HG02970 (cell line): ENCODE measurements at regions not wholly inside any gene's neighbourhood (a gene's known extent, or its start where the extent isn't known, plus 50 kb on each side); places are given as distances from the start of the nearest gene placed in this dataset.
A peak's percentile ranks its signal among the peaks of the same experiment; 100 is the strongest.

Experiments used
- ATAC-seq: cut with Tn5 transposase; IDR thresholded peaks from one replicate; pipeline ENCODE4 v1.9.1; 2021; ENCODE audit warnings: mild to moderate bottlenecking, moderate library complexity, moderate number of reproducible peaks; ENCODE audit not compliant: unreplicated experiment, low FRiP score

DNA sequence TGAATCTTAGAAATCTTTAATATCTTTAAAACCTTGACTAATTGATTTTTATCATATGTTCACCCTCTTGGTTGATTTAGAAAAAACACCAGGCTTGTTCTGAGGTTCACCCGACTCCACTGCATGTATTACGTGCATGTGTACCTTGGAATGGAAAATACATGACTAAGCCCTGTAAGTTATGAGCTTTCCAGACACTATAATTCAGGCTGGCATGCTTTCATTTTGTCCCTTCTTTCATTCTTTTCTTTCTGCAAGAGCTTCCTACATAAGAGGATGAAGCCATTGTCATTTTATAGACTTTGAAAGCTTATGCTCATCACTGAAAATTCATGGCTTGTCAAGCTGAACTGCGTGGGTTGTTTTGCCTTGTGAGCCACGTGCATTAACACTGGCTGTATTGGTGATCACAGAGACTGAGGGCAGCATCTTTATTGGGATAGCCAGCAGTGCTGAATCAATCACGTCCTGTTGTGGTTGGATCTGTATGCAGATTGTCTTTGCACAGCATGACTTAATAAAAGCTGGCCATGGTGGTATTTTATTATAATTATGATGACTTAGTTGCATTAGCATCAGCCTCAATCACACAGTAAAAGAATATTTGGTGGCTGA lies 141.9 kb downstream of the SLIT2 start:
- no peak for ATAC-seq

DNA sequence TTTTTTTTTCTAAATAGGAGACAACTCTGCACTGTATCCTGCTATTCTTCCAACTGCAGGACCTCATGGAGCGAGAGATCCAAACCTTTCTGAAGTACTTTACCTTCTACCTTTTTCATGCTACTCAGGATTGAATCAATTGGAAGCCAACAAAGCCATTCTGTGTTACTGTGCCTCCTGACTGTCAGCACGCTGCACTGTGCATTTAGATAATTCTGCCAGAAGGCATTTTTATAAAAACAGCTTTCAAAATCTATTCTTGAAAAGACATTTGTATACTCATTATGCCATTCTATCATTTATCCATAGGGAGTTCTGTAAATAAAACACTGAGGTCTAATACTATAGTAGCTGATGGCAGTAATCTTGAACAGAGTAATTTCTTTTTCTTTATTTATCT lies 142.8 kb downstream of the SLIT2 start:
- no peak for ATAC-seq

DNA sequence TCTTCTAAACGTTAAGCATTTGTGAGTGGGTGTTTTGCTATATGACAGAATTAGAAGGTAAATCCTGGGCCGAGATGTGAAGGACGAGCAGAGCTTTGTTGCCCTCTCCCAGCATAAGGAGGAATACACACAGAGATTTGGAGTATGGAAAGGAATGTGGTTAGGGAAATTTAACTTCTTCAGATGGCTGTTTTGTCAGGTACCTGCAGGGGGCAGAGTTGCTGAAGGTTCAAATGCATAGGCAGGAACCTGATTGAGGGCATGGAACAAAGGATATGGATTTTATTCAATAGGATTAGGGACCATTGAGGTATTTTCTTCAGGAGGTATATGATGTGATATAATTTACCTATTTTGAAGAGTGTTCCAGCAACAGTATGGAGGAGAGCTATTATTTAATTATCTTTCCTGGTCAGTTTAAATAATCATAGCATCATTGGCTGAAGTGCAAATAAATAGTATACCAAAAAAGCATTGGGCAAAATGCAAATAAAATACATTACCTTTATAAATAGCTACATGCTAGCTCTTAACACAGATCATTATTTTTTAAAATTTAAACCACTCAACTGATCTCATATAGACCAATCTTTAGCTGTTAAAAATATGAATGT lies 143.6 kb downstream of the SLIT2 start:
- peak; percentile 66 for ATAC-seq

DNA sequence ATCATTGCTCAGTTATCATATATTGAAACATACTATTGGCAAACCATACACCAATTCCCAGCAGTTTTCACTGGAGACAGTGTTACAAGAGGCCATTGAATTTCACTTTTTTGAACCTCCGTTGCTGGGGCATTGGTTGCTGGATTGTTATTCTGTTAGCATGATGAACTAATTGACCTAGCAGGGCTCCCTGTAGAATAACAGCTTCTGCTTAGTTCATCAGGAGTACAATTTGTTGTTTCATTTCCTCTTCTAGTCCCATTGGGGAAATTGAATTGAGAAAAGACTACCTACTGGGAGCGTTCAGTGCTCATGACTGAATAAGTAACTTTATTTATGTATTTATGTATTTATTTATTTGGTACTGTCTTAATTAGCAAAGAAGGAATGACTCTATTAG lies 151.6 kb downstream of the SLIT2 start:
- ATAC-seq: no peak

DNA sequence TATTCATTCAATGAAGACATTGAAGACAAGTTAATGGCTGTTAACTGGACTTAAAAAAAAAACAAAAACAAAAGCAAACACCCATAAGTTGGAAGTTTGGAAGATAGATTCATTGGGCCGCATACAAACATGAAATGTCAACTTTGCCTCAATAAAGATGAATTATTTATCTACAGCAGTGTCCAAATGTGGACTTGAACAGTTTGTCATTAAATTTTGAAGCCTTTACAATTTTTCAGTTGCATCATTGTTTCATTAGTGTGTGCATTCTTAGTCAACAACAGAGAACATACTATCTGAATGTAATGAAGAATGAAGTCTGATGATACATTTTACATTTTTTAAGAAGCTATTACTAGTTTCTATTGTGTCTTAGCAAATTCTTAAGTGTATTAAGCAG lies 152.1 kb downstream of the SLIT2 start:
- ATAC-seq: no peak

DNA sequence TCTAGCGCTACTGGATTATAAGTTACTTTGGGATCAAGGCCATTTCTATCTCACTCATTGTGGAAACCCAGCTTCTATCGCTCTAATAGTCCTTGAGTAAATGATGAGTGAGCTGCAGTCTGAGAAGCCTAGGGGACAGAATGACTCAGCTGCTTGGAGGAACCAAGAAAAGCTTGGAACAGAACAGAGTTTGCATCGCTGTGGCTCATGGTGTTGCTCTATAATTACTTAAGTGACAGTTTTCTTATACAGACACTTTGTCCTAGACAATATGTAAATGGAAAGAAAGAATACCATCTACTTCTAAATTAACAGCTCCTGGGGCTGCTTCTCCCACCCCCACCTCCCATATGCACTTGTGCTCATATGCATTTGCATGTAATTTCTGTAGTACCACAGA lies 156.9 kb downstream of the SLIT2 start:
- no peak for ATAC-seq

DNA sequence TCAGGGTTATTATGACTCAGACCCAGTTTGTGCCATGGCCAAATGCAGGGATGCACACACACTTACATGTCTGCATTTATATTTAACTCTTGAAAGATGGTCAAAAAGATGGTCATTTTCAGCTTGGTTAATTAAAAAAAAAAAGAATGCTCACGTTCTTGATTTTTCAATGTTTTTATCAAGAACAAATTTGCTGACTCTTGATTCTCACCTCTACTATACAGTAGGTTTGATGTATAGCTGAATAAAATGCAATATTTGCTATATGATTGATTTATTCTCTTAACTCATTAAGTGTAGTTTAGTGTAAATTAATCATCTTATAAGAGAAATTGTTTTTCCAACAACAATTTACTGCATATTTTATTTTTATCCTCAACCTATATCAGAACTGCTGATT lies 160.4 kb downstream of the SLIT2 start:
- no peak for ATAC-seq

DNA sequence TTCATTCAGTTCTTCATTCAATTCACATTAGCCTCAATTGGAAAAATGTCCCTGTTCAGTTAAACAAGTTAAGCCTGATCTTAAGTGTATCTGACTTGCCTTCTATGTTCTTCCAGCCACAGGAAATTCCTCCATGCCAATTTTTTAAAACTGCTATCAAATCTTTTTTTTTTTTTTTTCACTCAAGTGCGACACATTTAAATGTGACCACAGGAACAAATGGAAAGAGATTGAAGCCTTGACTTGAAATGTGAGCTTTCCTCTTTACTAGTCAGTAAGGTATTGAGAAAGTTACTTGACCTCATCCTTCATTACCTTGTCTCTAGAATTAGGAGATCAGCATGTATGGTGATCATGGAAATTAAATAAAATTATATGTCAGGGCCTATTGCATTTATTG lies 165.1 kb downstream of the SLIT2 start:
- no peak for ATAC-seq

DNA sequence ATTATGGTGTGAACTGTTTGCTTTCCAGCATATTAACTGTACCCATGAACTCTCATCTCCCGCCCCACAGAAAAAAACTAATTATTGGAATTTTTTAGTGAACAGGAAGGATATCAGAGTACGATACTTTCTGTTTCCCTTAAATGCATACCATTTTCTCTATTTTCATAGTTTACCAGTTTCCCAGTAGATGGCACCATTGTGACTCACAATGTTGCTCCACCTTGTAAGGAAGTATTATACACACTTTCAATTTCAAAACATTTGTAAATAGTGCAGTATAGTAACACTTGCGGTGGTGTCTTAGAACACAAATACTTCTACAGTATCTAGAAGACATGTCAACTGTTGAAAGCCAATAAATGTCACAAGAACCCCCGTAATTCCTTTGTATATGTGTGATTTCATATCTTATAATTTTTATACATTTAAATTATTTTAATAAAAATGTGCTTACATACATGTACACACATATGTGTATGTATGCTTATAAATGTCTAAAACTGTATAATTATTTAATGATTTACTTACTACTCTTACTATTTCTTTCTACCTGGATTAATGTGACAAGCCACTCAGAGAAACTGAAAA lies 167.3 kb downstream of the SLIT2 start:
- ATAC-seq: peak; percentile 98

DNA sequence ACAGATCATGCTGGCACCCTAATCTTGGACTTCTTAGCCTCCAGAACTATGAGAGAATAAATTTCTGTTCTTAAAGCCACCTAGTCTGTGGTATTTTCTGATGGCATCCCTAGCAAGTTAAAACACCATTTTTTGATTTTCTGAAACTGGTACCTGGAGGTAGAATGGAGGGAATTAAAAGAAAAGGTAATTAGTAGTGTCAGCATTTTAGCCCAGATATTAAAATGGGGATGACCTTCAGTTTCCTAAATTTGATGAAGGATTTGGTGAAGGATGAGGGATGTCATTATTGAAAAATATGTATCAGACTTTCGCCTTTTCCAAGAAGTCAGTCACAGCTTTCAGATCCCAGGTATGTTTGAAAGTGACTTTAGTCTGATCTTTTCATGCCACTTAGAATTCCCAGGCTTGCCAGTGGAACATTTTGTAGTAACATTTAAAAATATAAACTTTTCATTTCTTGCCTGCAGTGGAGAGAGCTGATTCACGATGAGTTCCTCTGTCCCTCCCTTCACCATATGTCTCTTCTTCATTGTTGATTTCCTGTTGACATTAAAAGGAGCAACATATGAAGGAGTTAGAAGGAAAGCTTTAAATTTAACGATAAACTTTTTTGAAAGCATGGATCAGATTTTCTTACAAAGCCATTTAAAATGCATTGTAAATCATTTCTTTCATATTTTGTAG lies 169.4 kb downstream of the SLIT2 start:
- no peak for ATAC-seq

DNA sequence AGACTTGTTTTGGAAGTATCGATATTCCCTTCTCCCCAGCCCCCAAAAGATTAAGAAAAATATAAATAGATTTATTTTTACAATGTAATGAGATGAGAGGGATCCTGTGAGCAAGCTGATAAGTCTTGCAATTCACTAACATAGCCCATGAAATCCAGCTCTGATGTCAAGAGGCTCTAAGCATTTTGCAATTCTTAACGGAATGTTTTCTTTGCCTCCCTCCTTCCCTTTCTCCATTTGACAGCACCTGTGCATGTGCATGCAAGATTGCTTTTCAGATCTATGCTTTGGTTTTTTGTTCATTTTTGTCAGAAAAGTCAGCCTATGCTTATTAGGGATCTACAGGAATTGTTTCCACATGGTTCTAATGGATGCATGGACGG lies 169.9 kb downstream of the SLIT2 start:
- no peak for ATAC-seq

DNA sequence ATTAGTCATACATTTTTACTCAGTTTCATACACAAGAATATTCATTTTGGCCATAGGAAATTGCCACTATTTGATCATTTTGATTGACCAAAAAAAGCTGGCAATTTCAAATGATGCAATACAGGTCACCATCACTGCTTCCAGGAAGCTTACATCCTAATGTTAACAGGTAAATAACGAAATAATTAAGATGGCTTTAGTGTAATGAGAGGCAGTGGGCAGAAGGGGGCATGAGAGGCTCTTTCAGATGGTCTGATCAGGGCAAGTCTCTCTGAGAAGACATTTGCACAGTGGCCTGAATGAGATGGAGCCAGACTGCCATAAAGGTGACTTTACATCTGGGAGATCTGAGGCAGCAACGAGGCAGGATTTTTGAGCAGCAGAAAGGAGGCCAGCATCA lies 170.7 kb downstream of the SLIT2 start:
- peak; percentile 65 for ATAC-seq

DNA sequence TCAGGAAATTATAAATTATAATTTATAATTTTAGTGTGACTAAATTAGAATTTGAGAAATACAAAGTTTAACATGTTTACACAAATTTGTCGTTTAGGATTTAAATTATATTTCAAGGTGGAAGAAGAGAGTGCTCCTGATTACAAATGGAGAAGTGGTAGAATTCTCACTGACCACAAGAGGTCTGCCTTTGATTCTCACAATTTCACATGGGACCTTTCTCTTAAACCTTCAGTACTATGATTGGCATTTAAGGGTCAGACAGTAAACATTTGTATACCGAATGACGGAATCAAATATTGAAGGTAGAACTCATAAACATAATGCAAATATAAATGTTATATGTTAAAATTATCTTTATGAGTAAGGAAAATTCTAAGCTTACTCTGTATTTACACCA lies 171.7 kb downstream of the SLIT2 start:
- no peak for ATAC-seq

DNA sequence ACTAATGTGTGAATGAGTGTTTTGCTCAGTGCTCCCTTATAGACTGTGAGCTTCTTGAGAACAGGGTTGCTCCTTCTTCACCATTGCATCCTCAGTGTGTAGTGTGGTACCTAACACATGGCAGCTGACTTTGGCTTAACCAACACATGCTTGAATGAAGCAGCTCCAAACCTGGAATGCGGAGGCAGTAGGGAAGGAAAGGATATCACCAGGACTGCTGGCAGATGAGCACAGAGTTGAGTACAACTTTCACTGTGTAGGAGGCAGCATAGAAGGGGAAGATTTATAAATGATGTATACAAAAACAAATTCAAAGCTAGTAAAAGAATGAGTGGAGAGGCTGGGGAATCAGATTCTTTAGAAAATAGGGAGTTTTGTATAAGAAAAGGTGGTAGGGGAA lies 174.3 kb downstream of the SLIT2 start:
- no peak for ATAC-seq

DNA sequence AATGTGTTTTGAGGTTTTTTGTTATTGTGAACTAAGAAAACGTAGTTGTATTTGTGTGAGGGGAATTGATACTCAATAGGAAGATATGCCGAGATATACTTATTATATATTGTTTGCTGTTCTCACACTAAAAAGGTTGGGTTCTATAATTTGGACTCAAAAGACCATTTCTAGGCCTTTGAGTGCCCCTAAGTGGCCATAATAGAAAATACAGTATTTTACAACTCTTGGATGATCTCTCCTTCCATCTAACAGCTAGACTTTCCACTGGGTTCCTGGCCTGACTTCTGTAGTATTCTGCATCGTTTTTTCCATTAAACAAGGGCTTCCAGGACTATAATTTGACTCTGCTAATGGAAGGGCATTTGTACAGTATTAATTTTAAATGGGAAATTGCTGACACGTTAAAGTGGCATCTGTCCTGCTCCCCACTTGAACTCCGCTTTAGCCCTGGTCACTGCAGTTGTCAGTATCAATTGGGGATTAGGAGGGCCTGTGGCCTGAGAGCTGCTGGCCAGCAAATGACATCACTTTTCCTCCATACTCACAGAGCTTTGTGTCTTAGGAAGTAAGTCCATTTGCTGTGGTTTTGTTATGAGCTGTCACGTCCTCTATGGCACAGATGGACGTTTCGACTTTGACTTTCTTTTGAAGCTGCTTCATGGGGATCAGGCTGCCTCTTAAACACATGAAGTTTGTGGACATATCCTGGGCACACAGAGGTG lies 176.9 kb downstream of the SLIT2 start:
- ATAC-seq: no peak

DNA sequence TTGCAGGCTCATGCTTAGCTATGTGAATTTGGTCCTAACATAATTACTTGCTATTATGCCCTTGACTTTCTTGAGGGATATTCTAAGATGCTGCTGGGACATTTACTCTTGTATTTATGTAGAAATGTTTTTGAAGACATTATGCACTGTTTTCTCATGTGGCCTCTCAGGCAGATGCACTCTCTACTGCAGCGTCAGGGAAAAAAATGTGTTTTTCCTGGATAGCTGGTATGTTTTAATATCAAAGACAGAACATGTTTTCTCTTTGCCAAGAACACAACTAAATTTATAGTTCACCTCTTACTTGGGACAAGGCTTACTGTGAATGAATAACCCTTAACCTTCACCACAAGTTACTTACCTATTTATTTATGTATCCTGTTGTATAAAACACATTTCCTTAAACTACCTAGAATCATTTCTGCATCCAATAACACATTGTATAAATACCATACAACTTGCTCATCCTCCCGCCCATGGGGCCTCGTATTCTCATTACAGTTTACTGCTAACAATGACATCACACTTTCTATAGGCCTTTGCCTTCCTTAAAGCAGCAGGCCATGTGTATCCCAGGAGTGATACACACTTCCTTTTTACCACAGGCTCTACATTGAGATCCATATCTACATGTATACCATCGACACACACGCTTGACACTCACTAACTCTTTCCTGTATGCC lies 178.7 kb downstream of the SLIT2 start:
- no peak for ATAC-seq

DNA sequence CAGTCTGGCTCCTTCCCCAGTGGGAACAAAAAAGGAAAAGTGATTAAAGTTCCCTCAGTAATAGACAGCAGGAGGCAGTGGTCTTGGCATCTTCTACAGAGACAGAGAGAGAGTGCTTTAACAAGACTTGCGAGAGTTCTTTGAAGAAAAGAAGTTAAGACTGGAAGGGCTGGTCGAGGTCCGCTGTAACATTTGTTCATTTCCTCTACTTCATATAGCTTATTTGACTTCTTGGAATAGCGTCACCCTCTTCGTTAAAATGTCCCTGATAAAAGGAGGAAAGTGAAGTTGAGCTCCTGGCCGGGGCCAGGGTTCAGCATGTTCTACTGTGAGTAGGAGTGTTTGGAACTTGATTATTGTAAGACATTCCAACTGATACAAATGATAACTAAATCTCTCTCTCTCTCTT lies 179.8 kb downstream of the SLIT2 start:
- no peak for ATAC-seq

DNA sequence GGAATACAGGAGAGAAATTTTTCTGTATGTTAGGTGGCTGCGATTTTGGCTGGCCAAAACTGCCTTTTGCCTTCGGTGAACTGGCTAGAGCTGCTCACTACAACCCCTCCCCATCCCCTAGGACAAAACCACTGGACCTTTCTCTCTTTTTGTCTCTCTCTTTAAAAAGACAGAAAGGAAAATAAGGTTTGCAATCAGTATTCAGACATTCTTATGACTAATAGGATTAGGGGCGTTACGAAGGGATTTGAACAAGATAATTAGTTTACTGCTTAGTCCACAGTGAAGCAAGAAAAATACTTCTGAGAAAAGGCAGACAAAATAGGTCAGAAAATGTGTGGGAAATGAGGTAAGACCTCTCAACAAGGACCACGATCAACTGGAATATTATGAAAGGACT lies 180.4 kb downstream of the SLIT2 start:
- no peak for ATAC-seq

DNA sequence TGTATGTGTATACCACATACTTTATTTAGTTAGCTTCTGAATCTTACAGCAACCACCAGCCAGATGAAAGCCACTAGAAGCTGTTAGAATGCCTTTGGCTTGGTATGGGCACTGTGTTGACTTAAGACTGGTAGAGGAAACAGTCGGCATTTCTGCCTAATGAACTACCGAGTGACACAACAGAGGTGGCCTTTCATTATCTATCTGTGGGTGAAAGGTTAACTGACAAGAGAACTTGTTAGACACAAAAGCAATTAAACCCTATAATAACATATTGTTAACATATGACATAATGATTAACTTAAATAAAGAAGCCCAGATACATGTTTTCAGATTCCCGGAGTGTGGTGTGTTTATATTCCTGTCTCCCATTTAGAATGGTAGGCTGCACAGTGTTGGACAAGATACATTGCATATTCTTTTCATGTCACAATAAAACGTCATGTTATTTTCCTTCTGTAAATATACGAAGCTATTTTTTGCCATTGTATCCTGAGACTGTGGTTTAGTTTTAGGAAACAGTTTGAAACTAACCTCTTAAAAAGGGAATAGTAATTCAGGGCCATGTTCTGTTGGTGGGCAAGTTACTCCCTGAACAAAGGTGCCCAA lies 181.5 kb downstream of the SLIT2 start:
- no peak for ATAC-seq

DNA sequence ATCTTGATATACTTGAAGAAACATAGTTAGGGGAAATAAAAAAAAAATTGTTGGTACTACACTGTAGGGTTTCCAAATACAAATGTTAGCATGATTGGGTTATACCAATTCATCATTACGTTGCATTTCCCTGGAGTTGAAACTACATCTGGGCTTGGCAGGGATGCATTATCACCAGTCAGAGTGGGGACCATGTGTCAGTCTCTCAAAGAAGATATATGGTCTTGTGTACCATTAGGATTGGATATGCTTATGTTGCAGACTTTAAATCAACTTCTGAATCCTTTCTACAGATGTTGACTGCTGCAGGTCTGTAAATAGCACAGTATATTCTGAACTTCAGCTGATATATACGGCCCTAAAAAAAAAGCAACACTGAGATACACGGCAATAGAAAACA lies 188.5 kb downstream of the SLIT2 start:
- no peak for ATAC-seq
